GM12891 (cell line): ENCODE measurements at regions not wholly inside any gene's neighbourhood (a gene's known extent, or its start where the extent isn't known, plus 50 kb on each side); places are given as distances from the start of the nearest gene placed in this dataset.

Experiments
- POLR2A ChIP-seq: IDR thresholded peaks from 2 replicates; pipeline ENCODE4 v1.6.1; 2011; ENCODE audit warnings: low read depth, low read length, control low read depth
- POLR2AphosphoS5 ChIP-seq: IDR thresholded peaks from 2 replicates; pipeline ENCODE4 v1.6.1; 2011; ENCODE audit warnings: low read depth, low read length, control low read depth

GRCh38 chr14:37991027-37991426 is 216.7 kb upstream of the SSTR1 start:
- TF ChIP-seq POLR2A: no peak
- no peak for TF ChIP-seq POLR2AphosphoS5
